H1 (cell line): ENCODE measurements at regions not wholly inside any gene's neighbourhood (a gene's known extent, or its start where the extent isn't known, plus 50 kb on each side); places are given as distances from the start of the nearest gene placed in this dataset.

Source experiments
- CTCF ChIA-PET: fragments of 300-600 bp; sonication (Branson Sonifier 250); formaldehyde crosslinking; loops from one replicate; lab custom pipeline; 2021; ENCODE audit not compliant: partially characterized antibody; lab: Charles Lee
- POLR2A ChIA-PET: fragments of 300-600 bp; sonication (Branson Sonifier 250); formaldehyde crosslinking; loops from one replicate; lab custom pipeline; 2021; ENCODE audit warnings: inconsistent platforms; ENCODE audit not compliant: partially characterized antibody; lab: Charles Lee
- DNase-seq, 2 experiments: peaks; one replicate each; pipeline versions ENCODE4 v3.0.0 to v3.0.0-alpha.2; 2010 to 2022; ENCODE audit warnings: low spot score in 2 of 2, low read depth in 1 of 2, mixed read lengths in 1 of 2
- FAIRE-seq: peaks from 2 replicates; lab custom pipeline; 2011; peaks lifted over from hg19 to GRCh38; lab: Jason Lieb, UNC
- H2AFZ ChIP-seq: 2 replicates; pipeline ENCODE4 v1.8.1; 2012; ENCODE audit warnings: low read length, inconsistent platforms
- H2AK5ac ChIP-seq: 2 replicates; pipeline ENCODE4 v1.6.1; 2013; ENCODE audit warnings: low read depth, low read length
- H2BK120ac ChIP-seq: replicated peaks from 2 replicates; pipeline ENCODE3; 2013; ENCODE audit warnings: low read depth, low read length, inconsistent platforms
- H2BK12ac ChIP-seq: 2 replicates; pipeline ENCODE4 v1.6.1; 2013; ENCODE audit warnings: low read depth, low read length
- H2BK15ac ChIP-seq: 2 replicates; pipeline ENCODE4 v1.6.1; 2013; ENCODE audit warnings: low read length
- H2BK20ac ChIP-seq: 2 replicates; pipeline ENCODE4 v1.6.1; 2013; ENCODE audit warnings: low read length
- H2BK5ac ChIP-seq: 2 replicates; pipeline ENCODE4 v1.6.1; 2013; ENCODE audit warnings: low read depth, low read length
- H3K14ac ChIP-seq: 2 replicates; pipeline ENCODE4 v1.6.1; 2013; ENCODE audit warnings: inconsistent platforms; ENCODE audit not compliant: insufficient read length
- H3K18ac ChIP-seq: 2 replicates; pipeline ENCODE4 v1.6.1; 2013; ENCODE audit warnings: low read length; ENCODE audit errors: extremely low read depth
- H3K23ac ChIP-seq: 2 replicates; pipeline ENCODE4 v1.6.1; 2013; ENCODE audit warnings: inconsistent platforms; ENCODE audit not compliant: insufficient read length
- H3K23me2 ChIP-seq: 2 replicates; pipeline ENCODE4 v1.6.1; 2013; ENCODE audit warnings: low read depth, low read length
- H3K27ac ChIP-seq: 2 replicates; pipeline ENCODE4 v1.6.1; 2011; ENCODE audit warnings: low read depth, low read length, inconsistent platforms
- H3K27me3 ChIP-seq, 4 experiments: replicated peaks in 1 of 4; 1 replicate in 1 of 4; 2 replicates in 3 of 4; pipeline versions ENCODE4 v1.6.1 to v1.8.1; 2011 to 2013; ENCODE audit warnings: low read length in 3 of 4, mild to moderate bottlenecking in 3 of 4, inconsistent platforms in 2 of 4, mixed read lengths in 2 of 4, moderate library complexity in 1 of 4; ENCODE audit not compliant: control insufficient read depth in 3 of 4, insufficient read depth in 3 of 4; ENCODE audit errors: extremely low read depth in 1 of 4
- H3K36me3 ChIP-seq, 4 experiments: 2 replicates each; pipeline versions ENCODE4 v1.6.1 to v1.8.1; 2011 to 2013; ENCODE audit warnings: mild to moderate bottlenecking in 4 of 4, low read length in 3 of 4, moderate library complexity in 2 of 4, control low read depth in 1 of 4, inconsistent platforms in 1 of 4; ENCODE audit not compliant: insufficient read depth in 4 of 4, control insufficient read depth in 2 of 4
- H3K4ac ChIP-seq: replicated peaks from 2 replicates; pipeline ENCODE3; 2013; ENCODE audit warnings: low read length, low read depth, mixed read lengths, inconsistent platforms; ENCODE audit not compliant: insufficient read length
- H3K4me1 ChIP-seq, 4 experiments: replicated peaks in 1 of 4; 1 replicate in 1 of 4; 2 replicates in 3 of 4; pipeline versions ENCODE4 v1.6.1 to v1.8.1; 2011 to 2013; ENCODE audit warnings: low read length in 3 of 4, inconsistent platforms in 2 of 4, mixed read lengths in 1 of 4; ENCODE audit not compliant: insufficient read depth in 4 of 4, control insufficient read depth in 3 of 4
- H3K4me2 ChIP-seq, 2 experiments: 2 replicates each; pipeline versions ENCODE4 v1.6.1 to v1.8.1; 2011 to 2013; ENCODE audit warnings: low read depth in 2 of 2, low read length in 2 of 2, control low read depth in 1 of 2, inconsistent platforms in 1 of 2, mild to moderate bottlenecking in 1 of 2; ENCODE audit not compliant: insufficient read depth in 1 of 2
- H3K4me3 ChIP-seq, 4 experiments: fragments of 200-600, 300-600 bp in 1 of 4; sonication (generic), shearing (Covaris generic), sonication (Bioruptor Twin) in 1 of 4; 2 replicates each; pipeline versions ENCODE4 v1.5.1 to v1.8.1; 2011 to 2016; ENCODE audit warnings: low read length in 4 of 4, low read depth in 3 of 4, control low read depth in 2 of 4, inconsistent platforms in 2 of 4, mild to moderate bottlenecking in 2 of 4, mixed read lengths in 1 of 4, moderate library complexity in 1 of 4; ENCODE audit not compliant: insufficient read depth in 2 of 4; ENCODE audit errors: extremely low read depth in 1 of 4
- H3K56ac ChIP-seq: replicated peaks from 2 replicates; pipeline ENCODE3; 2013; ENCODE audit warnings: low read depth, mild to moderate bottlenecking, mixed read lengths, low read length, inconsistent platforms; ENCODE audit not compliant: insufficient read length
- H3K79me1 ChIP-seq: 2 replicates; pipeline ENCODE4 v1.6.1; 2013; ENCODE audit warnings: low read depth, low read length, control low read depth
- H3K79me2 ChIP-seq, 2 experiments: 2 replicates each; pipeline versions ENCODE4 v1.6.1 to v1.8.1; 2012 to 2013; ENCODE audit warnings: low read length in 2 of 2, mild to moderate bottlenecking in 2 of 2, inconsistent platforms in 1 of 2; ENCODE audit not compliant: insufficient read depth in 2 of 2, control insufficient read depth in 1 of 2
- H3K9ac ChIP-seq, 4 experiments: replicated peaks in 1 of 4; 1 replicate in 1 of 4; 2 replicates in 3 of 4; pipeline versions ENCODE4 v1.6.1 to v1.8.1; 2011 to 2013; ENCODE audit warnings: low read depth in 3 of 4, low read length in 3 of 4, control low read depth in 2 of 4, mild to moderate bottlenecking in 2 of 4, moderate library complexity in 2 of 4, inconsistent platforms in 1 of 4; ENCODE audit errors: extremely low read depth in 1 of 4
- H3K9me3 ChIP-seq, 2 experiments: 2 replicates each; pipeline versions ENCODE4 v1.6.1 to v1.8.1; 2012 to 2013; ENCODE audit warnings: mild to moderate bottlenecking in 2 of 2, moderate library complexity in 2 of 2, control low read depth in 1 of 2, inconsistent platforms in 1 of 2, low read depth in 1 of 2, low read length in 1 of 2, mixed read lengths in 1 of 2; ENCODE audit not compliant: insufficient read depth in 2 of 2
- H4K20me1 ChIP-seq, 2 experiments: replicated peaks in 1 of 2; 2 replicates each; pipeline versions ENCODE3 to v1.8.1; 2011 to 2013; ENCODE audit warnings: inconsistent platforms in 2 of 2, low read length in 2 of 2, mild to moderate bottlenecking in 1 of 2; ENCODE audit not compliant: insufficient read depth in 2 of 2, control insufficient read depth in 1 of 2
- H4K5ac ChIP-seq: 2 replicates; pipeline ENCODE4 v1.6.1; 2013; ENCODE audit warnings: low read length, low read depth, mixed read lengths, inconsistent platforms; ENCODE audit not compliant: insufficient read length
- H4K8ac ChIP-seq: 2 replicates; pipeline ENCODE4 v1.8.0; 2013; ENCODE audit warnings: mild to moderate bottlenecking, moderate library complexity, low read length, inconsistent platforms; ENCODE audit not compliant: insufficient read depth; ENCODE audit errors: extremely low read depth
- H4K91ac ChIP-seq: replicated peaks from 2 replicates; pipeline ENCODE3; 2013; ENCODE audit warnings: low read length, mixed read lengths, inconsistent platforms; ENCODE audit not compliant: insufficient read length
- BACH1 ChIP-seq: IDR thresholded peaks from 2 replicates; pipeline ENCODE4 v1.6.1; 2012; ENCODE audit warnings: low read length, improper control_type of control experiment
- CBX5 ChIP-seq: fragments of 300-800, 300-1000 bp; sonication (generic); IDR thresholded peaks from 2 replicates; pipeline ENCODE4 v1.7.1; 2016; ENCODE audit warnings: antibody characterized with exemption, low read length, low read depth
- CHD2 ChIP-seq: IDR thresholded peaks from 2 replicates; pipeline ENCODE4 v1.6.1; 2012; ENCODE audit warnings: low read length, improper control_type of control experiment
- CTBP2 ChIP-seq: IDR thresholded peaks from 2 replicates; pipeline ENCODE4 v1.7.0; 2011; ENCODE audit warnings: borderline replicate concordance, mild to moderate bottlenecking, moderate library complexity, mixed read lengths, low read length; ENCODE audit not compliant: insufficient read depth, insufficient read length
- GABPA ChIP-seq: IDR thresholded peaks from 2 replicates; pipeline ENCODE4 v1.6.1; 2011; ENCODE audit warnings: mild to moderate bottlenecking, low read length, moderate library complexity, borderline replicate concordance; ENCODE audit not compliant: insufficient read depth
- MAFK ChIP-seq: IDR thresholded peaks from 2 replicates; pipeline ENCODE4 v1.6.1; 2012; ENCODE audit warnings: low read depth, mild to moderate bottlenecking, improper control_type of control experiment, low read length
- NANOG ChIP-seq: IDR thresholded peaks from 2 replicates; pipeline ENCODE4 v1.6.1; 2011; ENCODE audit warnings: low read length, low read depth, mild to moderate bottlenecking, inconsistent platforms; ENCODE audit not compliant: insufficient read depth, poor library complexity, severe bottlenecking
- RAD21 ChIP-seq, 2 experiments: IDR thresholded peaks in 1 of 2; conservative IDR thresholded peaks in 1 of 2; 2 replicates each; pipeline ENCODE4 v1.6.1; 2011; ENCODE audit warnings: low read depth in 2 of 2, low read length in 2 of 2, improper control_type of control experiment in 1 of 2, inconsistent platforms in 1 of 2, mild to moderate bottlenecking in 1 of 2, moderate library complexity in 1 of 2
- SUZ12 ChIP-seq: fragments of 200-600 bp; sonication (generic); IDR thresholded peaks from 2 replicates; pipeline ENCODE4 v1.6.1; 2012; ENCODE audit warnings: mild to moderate bottlenecking, inconsistent platforms, low read length, moderate library complexity, mixed read lengths
- WGBS, 2 experiments: shearing (Covaris generic) in 1 of 2; methylation state at CpG; one replicate each; pipeline versions ENCODE4 v1.1.6 to v1.1.7; 2013 to 2015; ENCODE audit warnings: low lambda C conversion rate in 2 of 2, mixed read lengths in 2 of 2, inconsistent platforms in 1 of 2, low coverage in 1 of 2, missing lambda C conversion rate in 1 of 2; ENCODE audit not compliant: insufficient replicate concordance in 2 of 2, insufficient coverage in 1 of 2, insufficient read length in 1 of 2; ENCODE audit errors: extremely low coverage in 1 of 2, missing lambda C conversion rate in 1 of 2; 5-methylcytosine and 5-hydroxymethylcytosine counted together
- TF ChIP-seq, protein P1 (sequence below), 3 experiments: IDR thresholded peaks; 1 replicate in 2 of 3; 2 replicates in 1 of 3; pipeline versions ENCODE4 v1.5.1 to v1.6.1; 2011; ENCODE audit warnings: low read length in 3 of 3, mild to moderate bottlenecking in 3 of 3, inconsistent platforms in 2 of 3, low read depth in 1 of 3, moderate library complexity in 1 of 3; ENCODE audit not compliant: insufficient read depth in 1 of 3; ENCODE audit errors: control extremely low read depth in 1 of 3

DNA sequence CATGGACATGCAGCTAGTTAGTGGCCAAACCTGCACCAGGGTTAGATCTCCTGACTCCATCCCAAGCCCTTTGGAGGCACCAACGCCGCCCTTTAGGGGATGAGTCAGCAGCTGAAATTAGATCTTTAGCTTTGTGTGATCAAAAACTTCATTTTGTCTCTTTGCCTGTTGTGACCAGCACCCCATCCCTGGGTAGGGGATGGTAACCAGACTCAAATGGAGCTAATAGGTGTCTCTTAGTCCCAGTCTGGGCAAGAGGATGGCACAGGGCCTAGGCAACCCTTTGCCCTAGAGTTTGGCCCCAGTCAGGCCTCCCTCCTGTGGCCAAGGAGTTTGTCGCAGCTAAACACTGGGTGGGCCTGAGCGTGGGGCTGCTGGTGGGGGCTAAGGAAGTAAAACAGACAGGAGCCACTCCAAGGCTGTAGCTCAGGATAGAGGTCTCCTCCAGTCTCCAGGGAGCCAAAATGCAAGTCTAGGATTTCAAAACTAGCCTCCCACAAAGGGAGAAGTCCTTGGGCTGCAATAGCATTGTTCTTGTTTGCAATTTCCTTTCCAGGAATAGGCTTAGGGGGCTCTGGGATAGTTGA lies 105.1 kb downstream of the CPN2 start:
- Histone ChIP-seq H3K18ac (no peak overlapping the region), H4K20me1 (no peaks in the 10 kb centered on the region), H2AK5ac (no peak overlapping the region), H4K5ac (no peak overlapping the region), H2AFZ (0 out of 2 replicates have a peak overlapping the region, but pooled peaks have one; percentile 9), H3K27ac (no peak overlapping the region), H3K4ac (no peak overlapping the region), H3K23ac (no peak overlapping the region), H2BK120ac (no peak overlapping the region), H4K8ac (no peak overlapping the region), H3K27me3 (no peaks in the 10 kb centered on the region), H2BK12ac (no peak overlapping the region), H3K9me3 (no peaks in the 10 kb centered on the region), H3K56ac (no peak overlapping the region), H3K36me3 (no peaks in the 10 kb centered on the region), H3K9ac (no peak overlapping the region), H2BK15ac (no peak overlapping the region), H3K4me1 (peaks cover 0 to 11% (median 3%) of the 10 kb centered on the region in 4 experiments; a peak in 4 of 7 replicates), H3K4me2 (no peak overlapping the region), H3K79me1 (no peaks in the 10 kb centered on the region), H4K91ac (no peak overlapping the region), H3K4me3 (no peak overlapping the region), H3K14ac (no peak overlapping the region), H2BK5ac (no peak overlapping the region), H2BK20ac (no peak overlapping the region), H3K23me2 (no peaks in the 10 kb centered on the region), H3K79me2 (no peaks in the 10 kb centered on the region)
- ChIA-PET POLR2A (no interaction called here), CTCF (interaction anchor here (0.6 to 2.9 kb wide), 24 partner anchors 10 to 574 kb away, joined by 3 to 11 read pairs (median 4); no protein-coding TSS in a partner anchor)
- peak in 1 of 2 experiments; percentile 57 for DNase-seq
- TF ChIP-seq CBX5 (no peak), GABPA (no peak), SUZ12 (no peak), CHD2 (no peak), MAFK (no peak), NANOG (no peak), RAD21 (IDR thresholded peaks at IDR 0.05 in 1 of 2, conservative IDR thresholded peaks at IDR 0.05 in 1 of 2; ENCODE audit: low read depth in 2 of 2, low read length in 2 of 2) (peak; percentile 55 to 76), BACH1 (no peak), CTBP2 (no peak)
- TF ChIP-seq, protein P1, sequence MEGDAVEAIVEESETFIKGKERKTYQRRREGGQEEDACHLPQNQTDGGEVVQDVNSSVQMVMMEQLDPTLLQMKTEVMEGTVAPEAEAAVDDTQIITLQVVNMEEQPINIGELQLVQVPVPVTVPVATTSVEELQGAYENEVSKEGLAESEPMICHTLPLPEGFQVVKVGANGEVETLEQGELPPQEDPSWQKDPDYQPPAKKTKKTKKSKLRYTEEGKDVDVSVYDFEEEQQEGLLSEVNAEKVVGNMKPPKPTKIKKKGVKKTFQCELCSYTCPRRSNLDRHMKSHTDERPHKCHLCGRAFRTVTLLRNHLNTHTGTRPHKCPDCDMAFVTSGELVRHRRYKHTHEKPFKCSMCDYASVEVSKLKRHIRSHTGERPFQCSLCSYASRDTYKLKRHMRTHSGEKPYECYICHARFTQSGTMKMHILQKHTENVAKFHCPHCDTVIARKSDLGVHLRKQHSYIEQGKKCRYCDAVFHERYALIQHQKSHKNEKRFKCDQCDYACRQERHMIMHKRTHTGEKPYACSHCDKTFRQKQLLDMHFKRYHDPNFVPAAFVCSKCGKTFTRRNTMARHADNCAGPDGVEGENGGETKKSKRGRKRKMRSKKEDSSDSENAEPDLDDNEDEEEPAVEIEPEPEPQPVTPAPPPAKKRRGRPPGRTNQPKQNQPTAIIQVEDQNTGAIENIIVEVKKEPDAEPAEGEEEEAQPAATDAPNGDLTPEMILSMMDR (IDR thresholded peaks at IDR 0.05; ENCODE audit: control extremely low read depth in 1 of 3, insufficient read depth in 1 of 3, low read depth in 1 of 3, low read length in 3 of 3), result peak; percentile 49 to 55 (median 50)
- FAIRE-seq, result no peak
- 73% methylated on average over 4 of the region's 4 CpGs; no CpG with 5 or more reads in 1 of the 2 experiments for WGBS, 2 experiments
